SU-DHL-6 (cell line): ENCODE measurements at regions not wholly inside any gene's neighbourhood (a gene's known extent, or its start where the extent isn't known, plus 50 kb on each side); places are given as distances from the start of the nearest gene placed in this dataset.

ENCODE experiments used
- H2AFZ ChIP-seq: fragments of 200-600 bp; sonication (generic); 2 replicates; pipeline ENCODE4 v1.6.1; 2014; ENCODE audit warnings: low read depth, mild to moderate bottlenecking, moderate library complexity, mixed read lengths, antibody characterized with exemption, low read length; ENCODE audit not compliant: severe bottlenecking
- H3F3A ChIP-seq: fragments of 200-600 bp; shearing (Covaris generic); 2 replicates; pipeline ENCODE4 v1.6.0; 2016; ENCODE audit warnings: antibody characterized with exemption, mild to moderate bottlenecking; ENCODE audit not compliant: insufficient read depth
- H3K27ac ChIP-seq: fragments of 200-600 bp; sonication (generic); 2 replicates; pipeline ENCODE4 v1.5.1; 2016; ENCODE audit warnings: low read depth, mild to moderate bottlenecking, low read length, moderate library complexity, mixed read lengths
- H3K27me3 ChIP-seq: fragments of 200-600 bp; sonication (generic), shearing (Covaris generic); 2 replicates; pipeline ENCODE4 v1.6.0; 2014; ENCODE audit warnings: mild to moderate bottlenecking, low read length
- H3K36me3 ChIP-seq: fragments of 200-600 bp; sonication (generic); 2 replicates; pipeline ENCODE4 v1.6.1; 2014; ENCODE audit warnings: mild to moderate bottlenecking, low read length, mixed read lengths
- H3K4me2 ChIP-seq: fragments of 300-600, 200-600 bp; shearing (Covaris generic), sonication (generic); 2 replicates; pipeline ENCODE4 v1.6.0; 2014; ENCODE audit warnings: low read length, low read depth, mild to moderate bottlenecking; ENCODE audit not compliant: poor library complexity, severe bottlenecking
- H3K4me3 ChIP-seq: fragments of 200-600 bp; sonication (generic); 2 replicates; pipeline ENCODE4 v1.5.1; 2014; ENCODE audit warnings: antibody characterized with exemption, low read length, mild to moderate bottlenecking, mixed read lengths; ENCODE audit not compliant: insufficient read depth, poor library complexity, severe bottlenecking
- H3K79me2 ChIP-seq: fragments of 200-600 bp; sonication (generic); 2 replicates; pipeline ENCODE4 v1.6.1; 2014; ENCODE audit warnings: mild to moderate bottlenecking, low read length, moderate library complexity; ENCODE audit not compliant: insufficient read depth
- H3K9ac ChIP-seq: fragments of 200-600 bp; sonication (generic); 2 replicates; pipeline ENCODE4 v1.7.0; 2014; ENCODE audit warnings: mild to moderate bottlenecking, low read length
- H3K9me2 ChIP-seq: fragments of 200-600 bp; sonication (generic); replicated peaks from 2 replicates; pipeline ENCODE4 v1.6.1; 2014; ENCODE audit warnings: low read length; ENCODE audit not compliant: insufficient read depth
- H3K9me3 ChIP-seq: fragments of 200-600 bp; sonication (generic); 2 replicates; pipeline ENCODE4 v1.6.1; 2014; ENCODE audit warnings: low read length, mixed read lengths; ENCODE audit not compliant: insufficient read depth
- H4K20me1 ChIP-seq: fragments of 200-600 bp; sonication (generic); 2 replicates; pipeline ENCODE4 v1.6.1; 2014; ENCODE audit warnings: low read depth, mild to moderate bottlenecking, antibody characterized with exemption, low read length, moderate library complexity, mixed read lengths
- EZH2phosphoT487 ChIP-seq: fragments of 200-600 bp; sonication (generic), shearing (Covaris generic); conservative IDR thresholded peaks from 2 replicates; pipeline ENCODE4 v1.6.1; 2018; ENCODE audit warnings: mild to moderate bottlenecking, antibody characterized with exemption, low read length, moderate library complexity, mixed read lengths
- TF ChIP-seq, protein P1 (sequence below): fragments of 200-600 bp; sonication (generic); IDR thresholded peaks from one replicate; pipeline ENCODE4 v1.5.1; 2017; ENCODE audit warnings: antibody characterized with exemption, mild to moderate bottlenecking, low read length, moderate library complexity; ENCODE audit not compliant: insufficient read depth, poor library complexity, severe bottlenecking

DNA sequence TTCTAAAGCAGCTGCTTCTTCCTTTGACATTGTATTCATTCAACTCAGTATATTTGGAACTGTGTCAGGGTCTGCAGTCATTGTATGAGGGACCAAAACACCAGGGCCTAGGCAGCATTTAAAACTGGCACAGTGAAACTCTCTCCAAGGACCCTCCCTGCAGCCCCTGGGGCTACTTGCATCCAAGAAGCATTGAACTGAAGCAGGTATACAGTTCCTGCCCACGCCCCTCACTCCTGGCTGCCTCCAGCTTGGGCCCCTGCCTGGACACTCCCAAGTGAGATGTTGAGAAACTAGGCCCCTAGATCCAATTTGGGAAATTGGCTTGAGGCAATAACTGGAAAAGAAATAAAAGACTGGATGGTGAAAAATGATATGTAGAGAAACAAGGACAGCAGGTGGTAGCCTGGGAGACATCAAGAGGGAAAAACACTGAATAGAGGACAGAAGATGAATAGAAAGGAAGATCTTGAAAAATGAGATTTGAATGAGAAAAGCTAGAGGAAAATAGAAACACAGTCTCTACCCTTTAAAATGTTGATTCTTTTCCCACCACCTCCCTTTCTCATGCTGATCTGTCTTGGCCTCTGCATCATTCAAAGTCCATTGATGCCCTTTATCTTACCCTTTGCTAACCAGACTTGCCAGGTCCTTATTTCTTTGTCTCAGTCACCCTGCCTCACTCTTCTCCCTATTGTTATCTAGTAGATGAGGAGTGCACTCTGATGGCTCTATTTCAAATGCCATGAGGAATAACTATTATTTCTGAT is 368.8 kb upstream of the CDH8 start:
- Histone ChIP-seq H3K27ac (no peak overlapping the region), H3K27me3 (no peaks in the 10 kb centered on the region), H3K36me3 (no peaks in the 10 kb centered on the region), H3F3A (no peaks in the 10 kb centered on the region), H3K9me2 (no peaks in the 10 kb centered on the region), H3K9ac (no peak overlapping the region), H3K9me3 (no peaks in the 10 kb centered on the region), H3K4me2 (no peak overlapping the region), H3K79me2 (no peaks in the 10 kb centered on the region), H2AFZ (no peak overlapping the region), H4K20me1 (no peaks in the 10 kb centered on the region), H3K4me3 (no peak overlapping the region)
- TF ChIP-seq, protein P1, sequence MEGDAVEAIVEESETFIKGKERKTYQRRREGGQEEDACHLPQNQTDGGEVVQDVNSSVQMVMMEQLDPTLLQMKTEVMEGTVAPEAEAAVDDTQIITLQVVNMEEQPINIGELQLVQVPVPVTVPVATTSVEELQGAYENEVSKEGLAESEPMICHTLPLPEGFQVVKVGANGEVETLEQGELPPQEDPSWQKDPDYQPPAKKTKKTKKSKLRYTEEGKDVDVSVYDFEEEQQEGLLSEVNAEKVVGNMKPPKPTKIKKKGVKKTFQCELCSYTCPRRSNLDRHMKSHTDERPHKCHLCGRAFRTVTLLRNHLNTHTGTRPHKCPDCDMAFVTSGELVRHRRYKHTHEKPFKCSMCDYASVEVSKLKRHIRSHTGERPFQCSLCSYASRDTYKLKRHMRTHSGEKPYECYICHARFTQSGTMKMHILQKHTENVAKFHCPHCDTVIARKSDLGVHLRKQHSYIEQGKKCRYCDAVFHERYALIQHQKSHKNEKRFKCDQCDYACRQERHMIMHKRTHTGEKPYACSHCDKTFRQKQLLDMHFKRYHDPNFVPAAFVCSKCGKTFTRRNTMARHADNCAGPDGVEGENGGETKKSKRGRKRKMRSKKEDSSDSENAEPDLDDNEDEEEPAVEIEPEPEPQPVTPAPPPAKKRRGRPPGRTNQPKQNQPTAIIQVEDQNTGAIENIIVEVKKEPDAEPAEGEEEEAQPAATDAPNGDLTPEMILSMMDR, result no peak
- TF ChIP-seq EZH2phosphoT487, result no peak

- H3K79me2 ChIP-seq, result no peaks in the 10 kb centered on the region
- no peaks in the 10 kb centered on the region for H3K27me3 ChIP-seq
- no peaks in the 10 kb centered on the region for H3K9me2 ChIP-seq
- H3K36me3 ChIP-seq, result no peaks in the 10 kb centered on the region
- H3K27ac ChIP-seq, result no peak overlapping the region
- H2AFZ ChIP-seq, result no peak overlapping the region
- no peaks in the 10 kb centered on the region for H4K20me1 ChIP-seq
- no peak overlapping the region for H3K4me3 ChIP-seq
- no peak for TF ChIP-seq EZH2phosphoT487
- TF ChIP-seq, protein P1, result no peak
- no peaks in the 10 kb centered on the region for H3K9me3 ChIP-seq
- no peak overlapping the region for H3K4me2 ChIP-seq
- H3K9ac ChIP-seq, result no peak overlapping the region
- no peaks in the 10 kb centered on the region for H3F3A ChIP-seq
These were observed 356.5 kb upstream of the CDH8 start for GRCh38 chr16:62392698-62393097.

- Histone ChIP-seq H3K9me3 (no peaks in the 10 kb centered on the region), H3K79me2 (no peaks in the 10 kb centered on the region), H3K27ac (no peak overlapping the region), H3K9me2 (no peaks in the 10 kb centered on the region), H3K4me2 (no peak overlapping the region), H2AFZ (no peak overlapping the region), H3K4me3 (no peak overlapping the region), H3K27me3 (no peaks in the 10 kb centered on the region), H4K20me1 (no peaks in the 10 kb centered on the region), H3K9ac (no peak overlapping the region), H3K36me3 (no peaks in the 10 kb centered on the region), H3F3A (no peaks in the 10 kb centered on the region)
- TF ChIP-seq, protein P1, result no peak
- no peak for TF ChIP-seq EZH2phosphoT487
These were observed 355.7 kb upstream of the CDH8 start for GRCh38 chr16:62391940-62392339.
